ENCODE measurements at regions not wholly inside any gene's neighbourhood (a gene's known extent, or its start where the extent isn't known, plus 50 kb on each side); places are given as distances from the start of the nearest gene placed in this dataset.
"Not testable (repeated sequence)": the region's sequence is repeated elsewhere in the genome, so short reads cannot be mapped to it uniquely, and the experiment has no call there.

- ChIA-PET CTCF (ENCODE audit: partially characterized antibody) (no interaction called here), POLR2A (ENCODE audit: partially characterized antibody) (no interaction called here)
- Histone ChIP-seq H3K4me1 (ENCODE audit: insufficient read depth, low read length) (no peaks in the 10 kb centered on the region), H3K4me3 (ENCODE audit: low read length in 2 of 2) (no peak overlapping the region), H3K27me3 (ENCODE audit: insufficient read depth, low read length) (no peaks in the 10 kb centered on the region), H3K27ac (ENCODE audit: low read depth, low read length) (no peak overlapping the region), H3K36me3 (ENCODE audit: insufficient read depth, low read length) (no peaks in the 10 kb centered on the region), H3K9me3 (ENCODE audit: control insufficient read depth in 1 of 2, low read length in 2 of 2) (no peaks in the 10 kb centered on the region)
- Mint-ChIP-seq H3K4me1 (no peaks in the 10 kb centered on the region), H3K4me3 (no peak overlapping the region), H3K36me3 (no peaks in the 10 kb centered on the region), H3K9me3 (peaks cover 0 to 2% (median 0%) of the 10 kb centered on the region in 8 donors), H3K27me3 (peaks cover 6% of the 10 kb centered on the region in 2 donors), H3K27ac (no peak overlapping the region)
- no peak for DNase-seq
- intact Hi-C loops (cut with micrococcal nuclease): no loop called here
Observed at GRCh38 chr7:156379324-156380070, 261.1 kb upstream of the RNF32 start.

- no peak overlapping the region for H3K4me3 Mint-ChIP-seq
- Histone ChIP-seq H3K36me3 (ENCODE audit: insufficient read depth, low read length) (no peaks in the 10 kb centered on the region), H3K4me1 (ENCODE audit: insufficient read depth, low read length) (no peaks in the 10 kb centered on the region), H3K9me3 (ENCODE audit: control insufficient read depth in 1 of 2, low read length in 2 of 2) (no peaks in the 10 kb centered on the region), H3K27me3 (ENCODE audit: insufficient read depth, low read length) (no peaks in the 10 kb centered on the region), H3K27ac (ENCODE audit: low read depth, low read length) (no peak overlapping the region), H3K4me3 (ENCODE audit: low read length in 2 of 2) (no peak overlapping the region)
- CTCF ChIA-PET (ENCODE audit: partially characterized antibody): no interaction called here
- H3K4me1 Mint-ChIP-seq: no peaks in the 10 kb centered on the region
- POLR2A ChIA-PET (ENCODE audit: partially characterized antibody): no interaction called here
- H3K27me3 Mint-ChIP-seq: peaks cover 6% of the 10 kb centered on the region in 2 donors
- H3K36me3 Mint-ChIP-seq: no peaks in the 10 kb centered on the region
- DNase-seq: no peak
- peaks cover 0 to 2% (median 0%) of the 10 kb centered on the region in 8 donors for H3K9me3 Mint-ChIP-seq
- intact Hi-C loops (cut with micrococcal nuclease): no loop called here
- H3K27ac Mint-ChIP-seq: no peak overlapping the region
Observed at GRCh38 chr7:156378806-156379205, 261.8 kb upstream of the RNF32 start.

GRCh38 chr7:156376317-156376716 lies 264.3 kb upstream of the RNF32 start:
- Mint-ChIP-seq H3K4me1 (no peaks in the 10 kb centered on the region), H3K9me3 (peaks cover 2 to 10% (median 7%) of the 10 kb centered on the region in 8 donors), H3K27me3 (peaks cover 6% of the 10 kb centered on the region in 2 donors), H3K36me3 (no peaks in the 10 kb centered on the region), H3K27ac (no peak overlapping the region), H3K4me3 (no peak overlapping the region)
- ChIA-PET POLR2A (ENCODE audit: partially characterized antibody) (no interaction called here), CTCF (ENCODE audit: partially characterized antibody) (no interaction called here)
- Histone ChIP-seq H3K4me3 (ENCODE audit: low read length in 2 of 2) (no peak overlapping the region), H3K9me3 (ENCODE audit: control insufficient read depth in 1 of 2, low read length in 2 of 2) (no peaks in the 10 kb centered on the region), H3K27ac (ENCODE audit: low read depth, low read length) (no peak overlapping the region), H3K27me3 (ENCODE audit: insufficient read depth, low read length) (no peaks in the 10 kb centered on the region), H3K4me1 (ENCODE audit: insufficient read depth, low read length) (no peaks in the 10 kb centered on the region), H3K36me3 (ENCODE audit: insufficient read depth, low read length) (no peaks in the 10 kb centered on the region)
- no peak for DNase-seq
- intact Hi-C loops (cut with micrococcal nuclease): no loop called here

- Histone ChIP-seq H3K27me3 (ENCODE audit: insufficient read depth, low read length) (no peaks in the 10 kb centered on the region), H3K4me1 (ENCODE audit: insufficient read depth, low read length) (no peaks in the 10 kb centered on the region), H3K4me3 (ENCODE audit: low read length in 2 of 2) (no peak overlapping the region), H3K27ac (ENCODE audit: low read depth, low read length) (no peak overlapping the region), H3K9me3 (ENCODE audit: control insufficient read depth in 1 of 2, low read length in 2 of 2) (no peaks in the 10 kb centered on the region), H3K36me3 (ENCODE audit: insufficient read depth, low read length) (no peaks in the 10 kb centered on the region)
- POLR2A ChIA-PET (ENCODE audit: partially characterized antibody): no interaction called here
- H3K9me3 Mint-ChIP-seq: peaks cover 3 to 16% (median 11%) of the 10 kb centered on the region in 8 donors
- H3K36me3 Mint-ChIP-seq: no peaks in the 10 kb centered on the region
- H3K4me3 Mint-ChIP-seq: no peak overlapping the region
- no peak overlapping the region for H3K27ac Mint-ChIP-seq
- DNase-seq: no peak
- no peaks in the 10 kb centered on the region for H3K4me1 Mint-ChIP-seq
- CTCF ChIA-PET (ENCODE audit: partially characterized antibody): no interaction called here
- H3K27me3 Mint-ChIP-seq: peaks cover 6 to 7% of the 10 kb centered on the region in 2 donors
- intact Hi-C loops (cut with micrococcal nuclease): no loop called here
Observed at GRCh38 chr7:156374335-156374734, 266.2 kb upstream of the RNF32 start.

GRCh38 chr7:156369929-156370328 lies 270.6 kb upstream of the RNF32 start:
- H3K27me3 Mint-ChIP-seq; H3K27ac Mint-ChIP-seq; H3K27me3 ChIP-seq (ENCODE audit: insufficient read depth, low read length); DNase-seq; intact Hi-C loops (cut with micrococcal nuclease); H3K4me1 ChIP-seq (ENCODE audit: insufficient read depth, low read length); H3K9me3 ChIP-seq (ENCODE audit: control insufficient read depth in 1 of 2, low read length in 2 of 2); POLR2A ChIA-PET (ENCODE audit: partially characterized antibody); H3K4me3 Mint-ChIP-seq; CTCF ChIA-PET (ENCODE audit: partially characterized antibody); H3K4me1 Mint-ChIP-seq; H3K27ac ChIP-seq (ENCODE audit: low read depth, low read length); H3K36me3 ChIP-seq (ENCODE audit: insufficient read depth, low read length); H3K36me3 Mint-ChIP-seq; H3K4me3 ChIP-seq (ENCODE audit: low read length in 2 of 2): not testable (repeated sequence)
- H3K9me3 Mint-ChIP-seq: peaks cover 3 to 16% (median 11%) of the 10 kb centered on the region in 8 donors

GRCh38 chr7:156368053-156368843 lies 272.3 kb upstream of the RNF32 start:
- CTCF ChIA-PET (ENCODE audit: partially characterized antibody): no interaction called here
- Mint-ChIP-seq H3K27ac (no peak overlapping the region), H3K36me3 (no peaks in the 10 kb centered on the region), H3K27me3 (peaks cover 0 to 1% of the 10 kb centered on the region in 2 donors), H3K9me3 (peaks cover 3 to 16% (median 11%) of the 10 kb centered on the region in 8 donors), H3K4me1 (no peaks in the 10 kb centered on the region), H3K4me3 (no peak overlapping the region)
- Histone ChIP-seq H3K27me3 (ENCODE audit: insufficient read depth, low read length) (no peaks in the 10 kb centered on the region), H3K4me1 (ENCODE audit: insufficient read depth, low read length) (no peaks in the 10 kb centered on the region), H3K9me3 (ENCODE audit: control insufficient read depth in 1 of 2, low read length in 2 of 2) (no peaks in the 10 kb centered on the region), H3K4me3 (ENCODE audit: low read length in 2 of 2) (no peak overlapping the region), H3K36me3 (ENCODE audit: insufficient read depth, low read length) (no peaks in the 10 kb centered on the region), H3K27ac (ENCODE audit: low read depth, low read length) (no peak overlapping the region)
- DNase-seq: no peak
- intact Hi-C loops (cut with micrococcal nuclease): no loop called here
- POLR2A ChIA-PET (ENCODE audit: partially characterized antibody): no interaction called here

- H3K4me1 Mint-ChIP-seq: no peaks in the 10 kb centered on the region
- H3K27ac Mint-ChIP-seq: no peak overlapping the region
- H3K9me3 Mint-ChIP-seq: peaks cover 0 to 4% (median 0%) of the 10 kb centered on the region in 8 donors
- DNase-seq: no peak
- no peak overlapping the region for H3K4me3 Mint-ChIP-seq
- intact Hi-C loops (cut with micrococcal nuclease): no loop called here
- H3K4me3 ChIP-seq (ENCODE audit: low read length in 2 of 2): no peak overlapping the region
- no peaks in the 10 kb centered on the region for H3K36me3 ChIP-seq (ENCODE audit: insufficient read depth, low read length)
- POLR2A ChIA-PET (ENCODE audit: partially characterized antibody): no interaction called here
- H3K4me1 ChIP-seq (ENCODE audit: insufficient read depth, low read length): no peaks in the 10 kb centered on the region
- no peaks in the 10 kb centered on the region for H3K36me3 Mint-ChIP-seq
- H3K27me3 Mint-ChIP-seq: no peaks in the 10 kb centered on the region
- H3K27ac ChIP-seq (ENCODE audit: low read depth, low read length): no peak overlapping the region
- no peaks in the 10 kb centered on the region for H3K27me3 ChIP-seq (ENCODE audit: insufficient read depth, low read length)
- CTCF ChIA-PET (ENCODE audit: partially characterized antibody): no interaction called here
- no peaks in the 10 kb centered on the region for H3K9me3 ChIP-seq (ENCODE audit: control insufficient read depth in 1 of 2, low read length in 2 of 2)
Observed at GRCh38 chr7:156363751-156364150, 276.8 kb upstream of the RNF32 start.

Measured in CD4-positive, alpha-beta memory T cell (primary cell).